SK-MEL-5 (cell line): ENCODE measurements at regions not wholly inside any gene's neighbourhood (a gene's known extent, or its start where the extent isn't known, plus 50 kb on each side); places are given as distances from the start of the nearest gene placed in this dataset.

Experiments used
- DNase-seq: peaks from one replicate; pipeline ENCODE4 v3.0.0-alpha.2; 2016; ENCODE audit warnings: low read depth, low spot score
- in situ Hi-C: cut with HindIII; loops from 2 replicates; pipeline ENCODE4 v1.10.0; 2016; ENCODE audit warnings: low sequenced_read_pairs, high pct_unique_total_duplicates, low pct_unique_long_range_greater_than_20kb

GRCh38 chr14:82390586-82390985 is 856.9 kb upstream of the SEL1L start:
- DNase-seq, result no peak
- in situ Hi-C loops, result no loop called here

- no peak for DNase-seq
- in situ Hi-C loops, result no loop called here
Measured at GRCh38 chr14:82394916-82395315, 861.3 kb upstream of the SEL1L start.

DNA sequence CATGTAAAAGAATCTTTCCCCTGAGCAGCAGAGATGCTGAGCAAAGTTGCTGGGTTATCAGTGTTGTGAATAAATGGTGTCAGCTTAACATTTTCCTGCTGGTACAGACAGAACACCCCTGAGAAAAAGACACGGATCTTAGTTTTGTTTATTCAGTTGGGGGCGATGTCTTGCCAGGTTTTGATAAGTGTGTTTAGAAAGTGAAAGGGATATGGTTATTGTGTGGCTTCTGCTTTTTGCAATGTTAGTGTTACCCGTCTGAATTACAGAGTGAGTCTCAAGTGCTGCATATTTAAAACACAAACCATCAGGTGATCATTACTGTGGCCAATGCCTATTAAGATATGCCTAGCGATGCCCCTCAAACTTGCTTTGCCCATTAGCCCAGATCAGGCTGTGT is 864.6 kb upstream of the SEL1L start:
- no peak for DNase-seq
- in situ Hi-C loops, result no loop called here

GRCh38 chr14:82403987-82404386 is 870.3 kb upstream of the SEL1L start:
- in situ Hi-C loops, result no loop called here
- no peak for DNase-seq

- in situ Hi-C loops, result no loop called here
- no peak for DNase-seq
Measured at GRCh38 chr14:82410064-82410463, 876.4 kb upstream of the SEL1L start.

- no peak for DNase-seq
- in situ Hi-C loops, result no loop called here
Measured at GRCh38 chr14:82411298-82411697, 877.6 kb upstream of the SEL1L start.

DNA sequence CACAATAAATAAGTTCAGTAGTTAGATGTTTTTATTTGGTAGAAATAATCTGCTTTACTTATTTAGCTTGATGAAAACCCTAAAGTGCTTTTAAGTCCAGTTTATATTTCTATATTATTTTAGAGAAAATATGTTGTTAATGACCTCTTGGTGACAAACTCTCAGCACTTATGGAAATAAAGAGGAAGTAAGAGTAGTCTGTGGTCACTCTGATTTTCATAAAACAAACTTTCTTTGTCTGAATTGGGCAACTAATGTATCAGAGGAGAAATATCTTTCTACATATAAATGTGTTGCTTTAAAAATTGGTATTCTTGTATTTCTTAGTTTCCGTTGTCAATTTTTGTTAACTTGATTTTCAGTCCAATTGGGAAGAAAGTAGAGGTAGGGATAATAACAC is 878.9 kb upstream of the SEL1L start:
- no peak for DNase-seq
- in situ Hi-C loops, result no loop called here

DNA sequence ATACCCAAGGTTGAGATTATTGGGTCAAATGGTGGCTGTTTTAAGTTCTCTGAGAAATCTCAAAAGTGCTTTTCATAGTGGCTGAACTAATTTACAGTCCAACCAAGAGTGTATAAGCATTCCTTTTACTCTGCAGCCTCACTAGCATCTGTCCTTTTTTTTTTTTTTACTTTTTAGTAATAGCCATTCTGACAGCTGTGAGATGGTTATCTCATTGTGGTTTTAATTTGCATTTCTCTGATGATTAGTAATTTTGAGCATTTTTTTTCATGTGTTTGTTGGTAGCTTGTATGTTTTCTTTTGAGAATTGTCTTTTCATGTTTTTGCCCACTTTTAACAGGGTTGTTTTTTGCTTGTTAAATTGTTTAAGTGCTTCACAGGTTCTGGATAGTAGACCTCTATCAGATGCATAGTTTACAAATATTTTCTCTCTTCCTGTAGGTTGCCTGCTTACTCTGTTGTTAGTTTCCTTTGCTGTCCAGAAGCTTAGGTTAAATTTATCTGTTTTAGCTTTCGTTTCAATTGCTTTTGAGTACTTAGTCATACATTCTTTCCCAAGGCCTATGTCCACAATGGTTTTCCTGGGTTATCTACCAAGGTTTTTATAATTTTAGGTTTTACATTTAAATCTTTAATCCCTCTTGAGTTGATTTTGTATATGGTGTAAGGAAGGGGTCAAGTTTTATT is 881.3 kb upstream of the SEL1L start:
- in situ Hi-C loops, result no loop called here
- no peak for DNase-seq

GRCh38 chr14:82419933-82420332 is 886.3 kb upstream of the SEL1L start:
- DNase-seq, result no peak
- in situ Hi-C loops, result no loop called here

DNA sequence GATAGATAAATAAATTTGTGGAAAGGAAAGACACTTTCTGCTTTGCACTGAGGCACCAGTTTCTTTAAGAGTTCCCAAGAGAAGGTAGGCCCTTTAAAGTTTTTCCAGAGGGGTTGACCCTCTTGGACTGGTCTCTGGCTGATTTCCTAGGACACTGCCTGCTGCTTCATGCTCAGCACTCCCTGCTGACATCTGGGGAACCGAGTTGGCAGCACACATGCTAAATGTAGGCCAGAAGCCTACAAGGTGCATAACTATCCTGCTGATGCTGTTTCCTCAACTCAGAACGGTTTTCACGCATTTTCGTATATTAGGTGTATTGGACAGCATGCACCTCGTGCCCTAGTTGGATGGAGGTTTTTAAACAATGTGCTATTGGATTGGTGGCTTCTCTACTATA is 887.2 kb upstream of the SEL1L start:
- in situ Hi-C loops, result no loop called here
- DNase-seq, result no peak

GRCh38 chr14:82421286-82421685 is 887.6 kb upstream of the SEL1L start:
- in situ Hi-C loops, result no loop called here
- no peak for DNase-seq

DNA sequence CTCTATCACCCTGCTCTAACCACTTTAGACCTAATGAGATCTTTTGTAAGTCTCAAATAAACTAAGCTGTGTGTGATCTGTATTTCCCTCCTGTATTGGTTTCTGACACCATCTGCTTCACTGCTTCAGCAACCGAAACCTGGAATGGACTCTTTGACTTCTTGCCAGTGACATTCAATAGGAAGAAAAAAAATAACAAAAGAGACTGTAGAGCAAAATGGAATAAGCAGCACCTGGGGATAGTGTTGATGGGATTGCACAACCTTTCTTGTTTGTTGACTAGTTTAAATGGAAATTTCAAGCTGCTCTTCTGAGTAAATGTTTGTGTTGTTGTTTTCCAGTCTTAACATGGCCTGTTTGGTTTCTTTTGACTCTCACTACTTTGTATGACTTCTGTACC is 888.6 kb upstream of the SEL1L start:
- no peak for DNase-seq
- in situ Hi-C loops, result no loop called here

DNA sequence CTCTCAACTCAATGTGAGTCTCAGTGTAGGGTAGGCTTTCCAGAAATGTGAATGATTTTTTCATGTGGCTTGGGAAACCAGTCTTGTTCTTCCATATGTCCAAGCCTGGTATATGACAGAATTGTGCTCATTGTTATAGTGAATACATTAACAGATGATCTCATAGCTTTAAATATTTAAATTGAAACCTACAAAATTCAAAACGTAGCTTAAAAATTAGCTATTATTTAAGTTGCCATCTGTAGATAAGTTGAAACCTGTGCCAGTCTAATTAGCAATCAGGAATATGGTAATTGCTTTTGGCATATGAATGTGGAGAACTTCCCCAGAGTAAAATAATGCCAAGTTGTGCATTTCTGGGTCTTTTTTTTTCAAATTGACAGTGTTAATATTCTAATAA is 891.6 kb upstream of the SEL1L start:
- in situ Hi-C loops, result no loop called here

GRCh38 chr14:82431031-82431430 is 897.4 kb upstream of the SEL1L start:
- DNase-seq, result no peak
- in situ Hi-C loops, result no loop called here

More for the DNA sequence above, 891.6 kb upstream of the SEL1L start:
- DNase-seq, result no peak

DNA sequence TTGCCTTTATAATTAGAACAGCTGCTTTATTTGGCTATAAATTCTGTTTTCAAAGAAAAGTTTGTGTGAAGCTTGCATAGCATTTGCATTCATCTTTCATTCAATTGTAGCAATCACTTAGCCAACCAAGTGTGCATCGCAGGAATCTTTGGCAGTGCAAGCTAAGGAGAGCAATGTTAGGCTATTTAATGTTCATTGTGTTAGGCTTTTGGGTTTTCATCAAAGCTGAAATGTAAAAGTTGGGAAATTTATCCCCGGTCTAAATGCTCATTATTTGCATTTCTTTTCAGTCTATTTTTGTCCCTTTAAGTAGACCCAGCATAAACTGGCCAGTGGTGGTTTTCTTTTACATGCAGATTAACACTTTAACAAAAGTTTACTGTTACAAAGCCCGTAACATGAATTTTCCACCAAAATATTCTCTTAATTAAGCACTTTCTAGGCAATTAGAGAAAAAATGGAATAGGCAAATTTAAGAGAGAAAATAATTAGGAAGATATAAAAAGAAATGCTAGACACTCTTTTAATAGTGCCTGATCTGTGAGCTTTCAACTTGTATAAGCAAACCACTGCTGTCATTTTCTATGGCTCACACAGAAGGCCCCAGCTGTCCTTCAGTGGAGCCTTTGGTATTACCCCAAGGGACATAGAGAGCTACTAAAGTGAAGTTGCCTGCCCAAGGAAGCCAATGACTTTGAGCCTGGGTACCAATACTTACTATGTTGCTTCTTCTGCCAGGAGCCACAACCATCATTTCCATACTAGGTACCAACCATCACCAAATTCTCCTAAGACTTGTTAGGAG is 898.9 kb upstream of the SEL1L start:
- in situ Hi-C loops, result no loop called here
- no peak for DNase-seq

- in situ Hi-C loops, result no loop called here
- no peak for DNase-seq
Measured at GRCh38 chr14:82438436-82438835, 904.8 kb upstream of the SEL1L start.

DNA sequence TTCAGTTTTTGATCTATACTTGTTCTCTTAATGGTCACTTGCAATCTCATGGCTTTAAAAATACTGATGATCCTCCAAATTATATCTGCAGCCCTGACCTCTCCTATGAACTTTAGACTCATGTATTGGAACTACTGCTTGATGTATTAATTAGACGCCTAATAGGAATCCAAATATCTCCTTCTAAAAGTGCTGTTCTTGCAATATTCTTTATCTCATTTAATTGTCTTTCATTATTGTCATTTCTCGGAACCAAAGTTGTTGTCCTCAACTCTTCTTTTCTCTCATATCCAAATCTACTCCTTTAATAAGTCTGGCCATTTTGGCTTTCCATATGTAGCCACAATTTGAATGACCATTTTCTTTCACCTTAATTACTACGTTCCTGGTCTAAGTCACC is 907.6 kb upstream of the SEL1L start:
- DNase-seq, result no peak
- in situ Hi-C loops, result no loop called here

DNA sequence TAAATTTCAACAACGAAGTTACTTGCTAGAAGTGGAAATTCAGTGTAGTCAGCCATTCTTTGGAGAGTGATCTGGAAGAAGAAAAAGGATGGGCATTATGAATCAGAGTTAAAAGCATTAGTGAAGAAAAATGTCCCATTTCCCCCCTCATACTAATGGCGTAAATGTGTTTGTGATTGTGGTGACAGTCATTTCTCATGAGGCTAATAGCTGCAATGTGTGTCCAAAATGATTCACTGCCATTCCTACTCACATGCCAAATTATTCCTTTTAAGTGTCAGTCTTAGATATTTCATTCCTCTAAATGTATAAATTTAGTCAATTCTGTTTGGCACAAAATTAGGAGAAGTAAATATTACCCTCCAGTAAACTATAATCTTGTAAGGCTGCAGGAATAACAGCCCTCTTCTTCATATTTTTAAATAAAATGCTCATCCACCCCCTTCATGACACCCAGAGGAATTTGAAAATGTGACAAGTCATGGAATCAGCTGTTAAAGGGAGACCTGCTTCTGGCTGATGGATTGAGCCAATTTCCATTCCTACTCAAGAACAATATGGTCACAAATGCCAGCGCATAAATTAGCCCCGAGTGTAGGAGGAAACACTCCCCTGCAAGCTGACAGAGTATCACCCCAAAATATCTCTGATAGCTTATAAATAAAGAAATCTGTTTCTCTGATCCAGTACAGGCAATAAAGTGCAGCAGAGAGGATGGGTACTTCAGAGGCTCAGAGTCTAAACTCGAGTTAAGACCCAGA is 912.3 kb upstream of the SEL1L start:
- in situ Hi-C loops, result no loop called here
- no peak for DNase-seq

GRCh38 chr14:82447586-82447985 is 913.9 kb upstream of the SEL1L start:
- in situ Hi-C loops, result no loop called here
- no peak for DNase-seq
